GM06990 (cell line): ENCODE measurements at regions not wholly inside any gene's neighbourhood (a gene's known extent, or its start where the extent isn't known, plus 50 kb on each side); places are given as distances from the start of the nearest gene placed in this dataset.

Experiments used
- DNase-seq: peaks from one replicate; pipeline ENCODE4 v3.0.0-alpha.2; 2011; ENCODE audit not compliant: insufficient read length; ENCODE audit errors: extremely low read depth
- H3K27me3 ChIP-seq: replicated peaks from 2 replicates; pipeline ENCODE4 v1.6.0; 2011; ENCODE audit warnings: low read length; ENCODE audit not compliant: control insufficient read depth, insufficient read depth
- H3K36me3 ChIP-seq: 2 replicates; pipeline ENCODE4 v1.5.1; 2011; ENCODE audit warnings: low read length; ENCODE audit not compliant: control insufficient read depth, insufficient read depth
- H3K4me3 ChIP-seq: replicated peaks from 2 replicates; pipeline ENCODE4 v1.5.1; 2011; ENCODE audit warnings: low read depth, mild to moderate bottlenecking, control low read depth, low read length
- CTCF ChIP-seq: IDR thresholded peaks from 2 replicates; pipeline ENCODE4 v1.5.1; 2011; ENCODE audit warnings: low read length, control low read depth, mild to moderate bottlenecking, inconsistent platforms; ENCODE audit not compliant: insufficient read depth, poor library complexity, severe bottlenecking

DNA sequence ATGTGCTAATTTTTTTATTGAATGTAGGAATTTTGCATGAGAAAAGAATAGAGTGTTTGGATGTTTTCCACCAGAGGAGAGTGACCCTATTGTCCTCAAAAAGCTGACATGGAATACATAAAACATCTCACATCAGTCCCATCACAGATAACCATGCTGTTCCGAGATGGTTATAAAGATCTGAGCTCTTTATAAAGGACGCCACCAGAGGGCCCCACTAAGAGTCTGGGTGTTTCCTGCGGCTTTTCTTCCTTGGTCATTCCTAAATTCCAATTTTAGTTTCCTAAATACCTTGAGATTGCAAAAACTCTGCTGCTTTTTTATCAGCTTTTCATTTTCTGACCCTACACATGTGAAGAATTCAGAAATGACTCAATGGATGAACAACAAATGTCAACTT, 504.5 kb upstream of the FRG1 start:
- TF ChIP-seq CTCF, result peak; percentile 13
- no peak for DNase-seq
- H3K27me3 ChIP-seq, result no peaks in the 10 kb centered on the region

GRCh38 chr4:189440716-189441115, 500.0 kb upstream of the FRG1 start:
- H3K4me3 ChIP-seq, result no peak overlapping the region
- no peaks in the 10 kb centered on the region for H3K36me3 ChIP-seq
- no peaks in the 10 kb centered on the region for H3K27me3 ChIP-seq
- no peak for DNase-seq
- no peak for TF ChIP-seq CTCF

More for the DNA sequence above, 504.5 kb upstream of the FRG1 start:
- Histone ChIP-seq H3K36me3 (no peaks in the 10 kb centered on the region), H3K4me3 (no peak overlapping the region)

GRCh38 chr4:189443341-189443740, 497.3 kb upstream of the FRG1 start:
- Histone ChIP-seq H3K36me3 (no peaks in the 10 kb centered on the region), H3K27me3 (no peaks in the 10 kb centered on the region), H3K4me3 (no peak overlapping the region)
- DNase-seq, result no peak
- no peak for TF ChIP-seq CTCF

GRCh38 chr4:189445613-189446012, 495.1 kb upstream of the FRG1 start:
- H3K4me3 ChIP-seq, result no peak overlapping the region
- H3K36me3 ChIP-seq, result no peaks in the 10 kb centered on the region
- no peak for DNase-seq
- no peak for TF ChIP-seq CTCF
- H3K27me3 ChIP-seq, result no peaks in the 10 kb centered on the region

- no peak for DNase-seq
- H3K4me3 ChIP-seq, result no peak overlapping the region
- H3K36me3 ChIP-seq, result no peaks in the 10 kb centered on the region
- H3K27me3 ChIP-seq, result no peaks in the 10 kb centered on the region
- TF ChIP-seq CTCF, result no peak
These were observed 476.9 kb upstream of the FRG1 start for GRCh38 chr4:189463734-189464133.

- no peaks in the 10 kb centered on the region for H3K36me3 ChIP-seq
- H3K27me3 ChIP-seq, result no peaks in the 10 kb centered on the region
- H3K4me3 ChIP-seq, result no peak overlapping the region
- no peak for DNase-seq
- no peak for TF ChIP-seq CTCF
These were observed 446.3 kb upstream of the FRG1 start for GRCh38 chr4:189494407-189494806.
